Chondrocyte (in vitro differentiated cells): ENCODE measurements at regions not wholly inside any gene's neighbourhood (a gene's known extent, or its start where the extent isn't known, plus 50 kb on each side); places are given as distances from the start of the nearest gene placed in this dataset.

Source experiments
- DNase-seq: peaks from one replicate; pipeline ENCODE4 v3.0.0; 2021; ENCODE audit warnings: mixed read lengths, low spot score
- H3K27ac Mint-ChIP-seq: one replicate; pipeline ENCODE4 v1.8.0; 2021; ENCODE audit warnings: mild to moderate bottlenecking, moderate library complexity, mixed read lengths; ENCODE audit not compliant: unreplicated experiment
- H3K27me3 Mint-ChIP-seq: 2 replicates; pipeline ENCODE4 v1.8.0; 2021; ENCODE audit warnings: low read depth, mixed read lengths
- H3K36me3 Mint-ChIP-seq: 2 replicates; pipeline ENCODE4 v1.8.0; 2021; ENCODE audit warnings: low read depth, mixed read lengths
- H3K4me1 Mint-ChIP-seq: 2 replicates; pipeline ENCODE4 v1.8.0; 2021; ENCODE audit warnings: low read depth, mild to moderate bottlenecking, mixed read lengths
- H3K4me3 Mint-ChIP-seq: one replicate; pipeline ENCODE4 v1.8.0; 2021; ENCODE audit warnings: mild to moderate bottlenecking, moderate library complexity, mixed read lengths; ENCODE audit not compliant: unreplicated experiment
- H3K9me3 Mint-ChIP-seq: 2 replicates; pipeline ENCODE4 v1.8.0; 2021; ENCODE audit warnings: low read depth, mixed read lengths
- CTCF ChIP-seq: fragments of 200-600 bp; sonication (generic); IDR thresholded peaks from 2 replicates; pipeline ENCODE4 v1.5.0; 2021; ENCODE audit warnings: antibody characterized with exemption, mild to moderate bottlenecking, moderate library complexity

DNA sequence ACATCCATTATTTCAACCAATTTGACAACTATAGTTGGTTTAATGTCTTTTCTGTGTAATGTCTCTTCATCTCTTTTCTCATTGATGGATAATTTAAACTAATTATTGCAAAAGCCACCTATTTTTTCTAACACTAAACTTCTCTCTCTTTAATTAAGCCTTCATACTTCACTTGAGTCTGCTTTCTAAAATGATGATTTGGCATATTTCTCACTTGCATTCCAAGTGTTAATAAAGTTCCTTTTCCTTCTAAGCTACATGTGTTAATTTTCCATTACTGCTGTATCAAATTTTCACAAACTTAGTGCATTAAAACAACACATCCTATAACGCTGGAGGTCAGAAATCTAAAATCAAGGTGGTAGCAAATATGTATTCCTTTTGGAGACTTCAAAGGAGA lies 1743.8 kb upstream of the PCDH7 start:
- no peak for TF ChIP-seq CTCF
- no peak overlapping the region for H3K4me3 Mint-ChIP-seq
- H3K27ac Mint-ChIP-seq, result no peak overlapping the region

GRCh38 chr4:29002151-29002550 lies 1718.0 kb upstream of the PCDH7 start:
- peaks cover 3% of the 10 kb centered on the region for H3K36me3 Mint-ChIP-seq
- no peak overlapping the region for H3K4me3 Mint-ChIP-seq
- H3K27me3 Mint-ChIP-seq, result peaks cover 1% of the 10 kb centered on the region
- DNase-seq, result no peak
- H3K27ac Mint-ChIP-seq, result no peak overlapping the region
- TF ChIP-seq CTCF, result no peak
- H3K4me1 Mint-ChIP-seq, result no peaks in the 10 kb centered on the region
- peaks cover 10% of the 10 kb centered on the region for H3K9me3 Mint-ChIP-seq

More for the DNA sequence above, 1743.8 kb upstream of the PCDH7 start:
- Mint-ChIP-seq H3K27me3 (no peaks in the 10 kb centered on the region), H3K9me3 (no peaks in the 10 kb centered on the region), H3K4me1 (no peaks in the 10 kb centered on the region), H3K36me3 (no peaks in the 10 kb centered on the region)
- DNase-seq, result no peak

DNA sequence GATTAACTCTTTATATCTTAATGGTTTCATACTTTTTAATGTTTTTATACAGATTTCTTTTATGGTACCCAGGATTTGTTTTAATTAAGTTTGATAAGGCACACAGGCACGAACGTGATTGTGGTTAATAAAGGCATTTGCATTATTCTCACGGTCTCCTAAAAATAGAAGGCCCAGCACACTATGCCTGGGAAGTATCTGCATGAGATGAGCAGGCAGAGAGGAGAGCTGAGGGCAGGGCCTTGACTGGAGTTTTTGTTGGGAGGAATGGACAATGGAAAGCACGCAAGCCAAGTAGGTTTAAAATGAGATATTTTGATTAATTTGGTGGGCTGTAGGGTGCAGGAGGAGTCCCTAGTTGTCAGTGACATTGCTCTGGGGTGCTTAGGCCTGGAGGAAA lies 1714.3 kb upstream of the PCDH7 start:
- Mint-ChIP-seq H3K27ac (no peak overlapping the region), H3K4me1 (no peaks in the 10 kb centered on the region), H3K9me3 (no peaks in the 10 kb centered on the region), H3K36me3 (no peaks in the 10 kb centered on the region), H3K4me3 (no peak overlapping the region), H3K27me3 (peaks cover 1% of the 10 kb centered on the region)
- no peak for TF ChIP-seq CTCF
- no peak for DNase-seq

GRCh38 chr4:29009908-29010307 lies 1710.3 kb upstream of the PCDH7 start:
- Mint-ChIP-seq H3K4me1 (no peaks in the 10 kb centered on the region), H3K36me3 (peaks cover 2% of the 10 kb centered on the region), H3K9me3 (peaks cover 11% of the 10 kb centered on the region), H3K27ac (no peak overlapping the region), H3K4me3 (no peak overlapping the region), H3K27me3 (peaks cover 3% of the 10 kb centered on the region)
- no peak for DNase-seq
- no peak for TF ChIP-seq CTCF

- H3K4me3 Mint-ChIP-seq, result no peak overlapping the region
- peaks cover 3% of the 10 kb centered on the region for H3K27me3 Mint-ChIP-seq
- peaks cover 2% of the 10 kb centered on the region for H3K36me3 Mint-ChIP-seq
- H3K9me3 Mint-ChIP-seq, result peaks cover 18% of the 10 kb centered on the region
- H3K27ac Mint-ChIP-seq, result no peak overlapping the region
- DNase-seq, result no peak
- no peaks in the 10 kb centered on the region for H3K4me1 Mint-ChIP-seq
- no peak for TF ChIP-seq CTCF
These were observed 1706.8 kb upstream of the PCDH7 start for GRCh38 chr4:29013341-29013740.
